Psoas muscle (tissue), 7 donors: ENCODE measurements at regions not wholly inside any gene's neighbourhood (a gene's known extent, or its start where the extent isn't known, plus 50 kb on each side); places are given as distances from the start of the nearest gene placed in this dataset.

Experiments used
- ATAC-seq, 4 donors: fragments of 200-7000 bp; cut with Tn5 transposase; one replicate each; pipeline ENCODE4 v1.9.1; 2020; ENCODE audit warnings: moderate library complexity in 3 of 4, mild to moderate bottlenecking in 2 of 4
- DNase-seq, 2 donors: peaks; one replicate each; pipeline ENCODE4 v3.0.0-alpha.2; 2020
- H3K27ac ChIP-seq: fragments of 200-600 bp; one replicate; pipeline ENCODE4 v1.8.0; 2022
- H3K27me3 ChIP-seq, 3 donors: fragments of 200-600 bp in 1 of 3; one replicate each; pipeline versions ENCODE4 v1.6.1 to v1.8.0; 2013 to 2022; ENCODE audit warnings: low read length in 2 of 3, mild to moderate bottlenecking in 2 of 3, moderate library complexity in 1 of 3; ENCODE audit not compliant: insufficient read depth in 3 of 3
- H3K36me3 ChIP-seq, 2 donors: fragments of 200-600 bp in 1 of 2; one replicate each; pipeline versions ENCODE4 v1.6.1 to v1.8.0; 2013 to 2022; ENCODE audit warnings: low read depth in 1 of 2, mild to moderate bottlenecking in 1 of 2, moderate library complexity in 1 of 2; ENCODE audit not compliant: insufficient read depth in 1 of 2
- H3K4me1 ChIP-seq: fragments of 200-600 bp; one replicate; pipeline ENCODE4 v1.8.0; 2022
- H3K4me3 ChIP-seq: fragments of 200-600 bp; one replicate; pipeline ENCODE4 v1.8.0; 2022; ENCODE audit warnings: mild to moderate bottlenecking
- H3K9me3 ChIP-seq: fragments of 200-600 bp; one replicate; pipeline ENCODE4 v1.8.0; 2022
- CTCF ChIP-seq: fragments of 200-600 bp; IDR thresholded peaks from one replicate; pipeline ENCODE4 v1.8.0; 2022; ENCODE audit warnings: antibody characterized with exemption
- WGBS, 3 donors: extraction: QIAGEN DNeasy Blood & Tissue Kit; methylation state at CpG; one replicate each; pipeline versions ENCODE4 v1.1.6 to v1.1.7; 2013; 5-methylcytosine and 5-hydroxymethylcytosine counted together
- intact Hi-C, 2 donors: fragments of 100-400 bp; cut with DNase I; formaldehyde crosslinking; loops; one replicate each; pipeline versions ENCODE4 v1.11.0 to v1.14.2; 2022
- donor health status: healthy with polysubstance abuse.
- donor health status: DM: no; HTN: no; CAD: no; lungs with moderate emphysema.
- donor health status: Bipolar disorder and iron deficiency.
- donor health status: healthy.
- donor health status: DM: yes; HTN: yes; CAD: no.
- donor health status: DM: no; HTN: no; CAD: no.
- donor health status: DM: yes; HTN: yes; CAD: no.

DNA sequence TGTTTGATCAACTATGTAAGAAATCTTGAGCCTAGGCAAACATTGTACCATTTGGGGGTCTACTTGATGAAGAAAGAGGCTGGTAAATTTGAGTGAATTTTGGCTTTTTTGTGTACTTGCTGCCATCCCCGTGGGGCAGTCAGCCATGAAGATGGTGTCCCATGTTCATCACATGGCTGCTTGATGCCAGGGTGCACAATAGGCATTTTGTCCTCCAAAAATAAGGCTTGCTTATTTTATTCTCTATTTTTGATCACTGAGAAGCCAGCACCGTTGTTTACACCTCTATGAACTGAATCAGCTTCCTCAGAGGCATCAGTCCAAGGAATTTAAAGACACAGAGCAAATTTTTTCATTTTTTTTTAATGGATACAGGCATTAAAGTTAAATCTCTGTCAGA is 1195.7 kb downstream of the AMY1C start:
- Histone ChIP-seq H3K4me3 (no peak overlapping the region), H3K36me3 (no peaks in the 10 kb centered on the region), H3K27ac (no peak overlapping the region), H3K27me3 (no peaks in the 10 kb centered on the region), H3K9me3 (no peaks in the 10 kb centered on the region), H3K4me1 (no peaks in the 10 kb centered on the region)
- TF ChIP-seq CTCF = no peak
- 45 to 55% (median 45%) methylated on average over 2 of the region's 2 CpGs for WGBS, 3 donors
- DNase-seq (no peak), ATAC-seq (no peak)
- intact Hi-C loops = no loop called here

DNA sequence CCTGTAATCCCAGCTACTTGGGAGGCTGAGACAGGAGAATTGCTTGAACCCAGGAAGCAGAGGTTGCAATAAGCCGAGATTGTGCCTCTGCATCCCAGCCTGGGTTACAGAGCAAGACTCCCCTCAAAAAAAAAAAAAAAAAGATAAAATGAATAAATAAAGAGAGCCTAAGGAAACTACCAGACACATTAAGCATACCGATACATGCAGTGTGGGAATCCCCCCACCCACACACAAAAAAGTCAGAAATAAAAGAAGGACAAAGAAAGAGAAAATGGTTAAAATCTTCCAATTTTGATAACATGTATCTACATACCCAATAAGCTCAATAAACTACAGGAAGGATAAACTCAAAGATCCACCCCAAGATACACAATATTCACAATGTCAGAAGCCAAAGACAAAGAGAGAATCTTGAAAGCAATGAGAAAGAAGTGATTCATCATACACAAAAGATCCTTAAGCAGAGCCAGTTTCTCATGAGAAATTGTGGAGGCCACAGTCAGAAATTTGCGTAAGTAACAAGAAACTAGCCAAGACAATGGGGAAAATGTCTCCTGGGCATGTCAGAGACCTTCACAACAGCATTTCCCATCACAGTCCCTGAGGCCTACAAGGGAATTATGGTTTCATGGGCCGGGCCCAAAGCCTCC is 1197.0 kb downstream of the AMY1C start:
- intact Hi-C loops = no loop called here
- Histone ChIP-seq H3K4me1 (no peaks in the 10 kb centered on the region), H3K4me3 (no peak overlapping the region), H3K36me3 (no peaks in the 10 kb centered on the region), H3K27ac (no peak overlapping the region), H3K27me3 (no peaks in the 10 kb centered on the region), H3K9me3 (no peaks in the 10 kb centered on the region)
- TF ChIP-seq CTCF = no peak
- WGBS, 3 donors = 82 to 92% (median 88%) methylated on average over 4 of the region's 4 CpGs
- ATAC-seq (no peak), DNase-seq (no peak)

- 78 to 84% (median 83%) methylated on average over 3 of the region's 3 CpGs for WGBS, 3 donors
- H3K27me3 ChIP-seq = no peaks in the 10 kb centered on the region
- H3K4me1 ChIP-seq = no peaks in the 10 kb centered on the region
- no peak overlapping the region for H3K27ac ChIP-seq
- ATAC-seq (no peak), DNase-seq (no peak)
- no peak overlapping the region for H3K4me3 ChIP-seq
- H3K36me3 ChIP-seq = no peaks in the 10 kb centered on the region
- intact Hi-C loops = no loop called here
- TF ChIP-seq CTCF = no peak
- no peaks in the 10 kb centered on the region for H3K9me3 ChIP-seq
Observed at GRCh38 chr1:104953555-104953954, 1203.9 kb downstream of the AMY1C start.

GRCh38 chr1:104973516-104973915 is 1223.8 kb downstream of the AMY1C start:
- Histone ChIP-seq H3K4me3 (no peak overlapping the region), H3K4me1 (no peaks in the 10 kb centered on the region), H3K9me3 (no peaks in the 10 kb centered on the region), H3K27me3 (no peaks in the 10 kb centered on the region), H3K36me3 (no peaks in the 10 kb centered on the region), H3K27ac (no peak overlapping the region)
- no peak for TF ChIP-seq CTCF
- intact Hi-C loops = no loop called here
- DNase-seq = no peak
- 47 to 56% (median 54%) methylated on average over 2 of the region's 2 CpGs for WGBS, 3 donors
- no peak for ATAC-seq

DNA sequence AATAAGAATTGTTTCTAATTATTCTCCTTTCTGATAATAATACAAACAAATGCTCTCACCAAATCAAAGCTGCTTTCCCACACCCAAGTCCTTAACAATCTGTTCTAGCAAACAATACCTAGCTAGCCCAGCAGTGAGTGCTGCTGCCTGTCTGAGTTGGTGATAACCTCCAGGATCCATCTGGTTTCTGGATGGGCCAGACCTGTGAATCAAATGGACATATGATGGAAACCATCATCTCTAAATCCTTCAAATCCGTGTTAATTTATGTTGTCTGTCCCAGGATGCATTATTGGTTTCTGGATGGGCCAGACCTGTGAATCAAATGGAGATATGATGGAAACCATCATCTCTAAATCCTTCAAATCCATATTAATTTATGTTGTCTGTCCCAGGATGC is 1230.0 kb downstream of the AMY1C start:
- H3K36me3 ChIP-seq = no peaks in the 10 kb centered on the region
- WGBS, 3 donors = 57 to 69% (median 57%) methylated on average over 1 of the region's 1 CpG
- H3K9me3 ChIP-seq = peaks cover 8% of the 10 kb centered on the region

More for the DNA sequence above, 1230.0 kb downstream of the AMY1C start:
- H3K27me3 ChIP-seq = no peaks in the 10 kb centered on the region
- intact Hi-C loops = no loop called here
- H3K27ac ChIP-seq = no peak overlapping the region
- no peak for TF ChIP-seq CTCF
- no peaks in the 10 kb centered on the region for H3K4me1 ChIP-seq
- no peak overlapping the region for H3K4me3 ChIP-seq
- ATAC-seq (no peak), DNase-seq (no peak)
